Activated T-helper 2 cell treated with anti-CD3 and anti-CD28 coated beads, Interferon-gamma antibody, Interleukin-2, Interleukin-4, amounts not matched to agents 10 μg/mL and 5 μg/mL and 100 μg/mL, durations not matched to agents 14 hours and 24 hours and 36 hours (primary cell): ENCODE measurements at regions not wholly inside any gene's neighbourhood (a gene's known extent, or its start where the extent isn't known, plus 50 kb on each side); places are given as distances from the start of the nearest gene placed in this dataset.

Experiments used
- DNase-seq: peaks from one replicate; pipeline ENCODE4 v3.0.0; 2021; ENCODE audit warnings: low spot score
- H3K27ac Mint-ChIP-seq: one replicate; pipeline ENCODE4 v1.8.0; 2021; ENCODE audit warnings: mixed read lengths
- H3K27me3 Mint-ChIP-seq: one replicate; pipeline ENCODE4 v1.8.0; 2021; ENCODE audit warnings: low read depth, mixed read lengths
- H3K36me3 Mint-ChIP-seq: one replicate; pipeline ENCODE4 v1.8.0; 2021; ENCODE audit warnings: low read depth, mixed read lengths
- H3K4me1 Mint-ChIP-seq: one replicate; pipeline ENCODE4 v1.8.0; 2021; ENCODE audit warnings: low read depth, mixed read lengths
- H3K4me3 Mint-ChIP-seq: one replicate; pipeline ENCODE4 v1.8.0; 2021; ENCODE audit warnings: low read depth, mild to moderate bottlenecking, moderate library complexity, mixed read lengths
- H3K9me3 Mint-ChIP-seq: one replicate; pipeline ENCODE4 v1.8.0; 2021; ENCODE audit warnings: mixed read lengths
- intact Hi-C: fragments of 100-400 bp; cut with micrococcal nuclease; formaldehyde crosslinking; loops from one replicate; pipeline ENCODE4 v1.15.1; 2023

DNA sequence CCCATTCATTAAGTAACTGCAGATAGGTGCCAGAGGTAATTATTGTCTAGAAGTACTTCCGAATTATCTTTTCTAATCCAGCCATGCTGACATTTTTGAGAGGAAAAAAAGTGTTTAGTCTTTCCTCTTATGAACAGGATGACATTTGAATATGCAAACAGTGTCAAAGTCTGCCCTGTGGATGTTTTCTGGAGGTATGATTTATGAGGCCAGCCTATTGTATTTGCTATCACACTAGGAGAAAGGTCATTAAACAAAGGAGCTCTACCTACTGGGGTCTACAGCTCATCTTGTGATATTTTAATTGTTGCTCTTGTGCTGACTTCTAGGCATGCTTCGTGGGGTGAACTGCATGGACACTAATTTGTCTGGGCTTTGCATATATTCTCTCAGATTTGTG lies 559.7 kb upstream of the CAMK1G start:
- H3K4me3 Mint-ChIP-seq: no peak overlapping the region
- no peaks in the 10 kb centered on the region for H3K9me3 Mint-ChIP-seq
- no peak overlapping the region for H3K27ac Mint-ChIP-seq
- no peak for DNase-seq
- no peaks in the 10 kb centered on the region for H3K4me1 Mint-ChIP-seq
- no peaks in the 10 kb centered on the region for H3K36me3 Mint-ChIP-seq
- intact Hi-C loops: no loop called here
- H3K27me3 Mint-ChIP-seq: no peaks in the 10 kb centered on the region

DNA sequence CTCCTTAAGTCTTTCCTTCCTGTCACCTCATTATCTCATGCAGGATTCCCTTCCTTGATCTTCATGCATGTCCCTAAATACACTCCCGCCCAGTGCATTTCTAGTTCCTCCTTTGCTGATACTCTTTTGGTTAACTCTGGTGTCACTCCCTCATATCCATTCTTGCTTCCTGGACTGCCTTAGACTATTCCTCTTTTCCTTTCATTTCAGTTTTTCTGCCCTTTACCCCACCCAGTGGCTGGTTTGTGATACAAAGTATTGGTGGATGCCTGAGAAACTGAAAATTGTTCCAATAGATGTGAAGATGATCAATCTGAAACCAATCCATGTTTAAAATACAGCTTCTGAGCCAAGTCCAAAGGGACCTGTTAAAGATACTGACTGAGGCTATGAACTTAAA lies 553.8 kb upstream of the CAMK1G start:
- H3K27ac Mint-ChIP-seq: no peak overlapping the region
- DNase-seq: no peak
- H3K4me1 Mint-ChIP-seq: no peaks in the 10 kb centered on the region
- H3K36me3 Mint-ChIP-seq: no peaks in the 10 kb centered on the region
- no peaks in the 10 kb centered on the region for H3K27me3 Mint-ChIP-seq
- intact Hi-C loops: no loop called here
- H3K4me3 Mint-ChIP-seq: no peak overlapping the region
- H3K9me3 Mint-ChIP-seq: no peaks in the 10 kb centered on the region

DNA sequence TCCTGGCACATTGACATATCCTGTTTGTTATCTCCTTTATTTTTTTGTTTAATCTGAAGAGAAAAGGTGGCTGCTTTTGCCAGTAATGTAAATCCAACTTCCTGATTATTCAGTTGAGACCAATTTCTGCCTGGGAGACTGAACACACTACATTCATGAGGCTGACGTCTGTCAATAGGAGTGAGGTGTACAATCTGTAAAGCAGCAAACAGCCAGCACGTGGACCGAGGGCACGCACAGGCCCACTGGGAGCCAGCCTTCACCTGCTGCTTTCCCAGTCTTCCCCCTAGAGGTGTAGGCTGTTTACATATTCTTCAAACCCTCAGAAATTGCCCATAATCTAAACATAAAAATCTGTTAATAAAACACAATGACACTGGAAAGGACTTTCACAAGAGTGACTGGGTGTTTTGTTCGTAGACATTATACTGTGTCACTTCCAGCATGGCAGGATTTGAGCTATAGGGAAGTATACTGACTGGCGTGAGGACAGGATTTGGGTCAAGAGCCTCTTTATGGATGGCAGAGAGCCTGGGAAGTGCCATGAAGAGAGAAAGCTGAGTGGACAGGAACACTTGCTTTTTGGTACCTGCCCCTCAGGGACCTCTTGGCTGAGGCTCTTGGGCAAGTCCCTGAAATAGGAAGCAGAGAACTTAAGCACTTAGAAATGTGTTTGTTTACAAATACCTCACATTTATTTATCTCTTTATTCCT lies 552.9 kb upstream of the CAMK1G start:
- Mint-ChIP-seq H3K27me3 (no peaks in the 10 kb centered on the region), H3K4me3 (no peak overlapping the region), H3K36me3 (no peaks in the 10 kb centered on the region), H3K9me3 (no peaks in the 10 kb centered on the region), H3K4me1 (no peaks in the 10 kb centered on the region), H3K27ac (no peak overlapping the region)
- intact Hi-C loops: no loop called here
- DNase-seq: no peak

DNA sequence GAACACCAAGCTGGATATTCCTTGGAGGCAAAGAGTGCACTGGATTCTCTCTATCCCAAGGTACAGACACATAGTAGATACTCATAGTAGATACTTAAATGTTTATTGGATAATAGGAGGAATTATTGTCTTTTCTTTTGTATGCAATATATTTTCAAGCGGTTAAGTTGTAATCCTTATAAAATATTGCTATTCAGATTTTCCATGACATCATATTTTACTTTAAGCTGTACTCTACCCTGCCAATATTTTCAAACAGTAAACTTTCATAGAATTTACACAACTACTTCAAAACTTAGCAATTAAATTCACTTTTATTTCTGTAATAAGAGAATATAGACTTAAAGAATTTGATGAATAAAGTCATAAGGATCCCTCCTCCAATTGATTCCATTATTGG lies 546.5 kb upstream of the CAMK1G start:
- intact Hi-C loops: no loop called here

DNA sequence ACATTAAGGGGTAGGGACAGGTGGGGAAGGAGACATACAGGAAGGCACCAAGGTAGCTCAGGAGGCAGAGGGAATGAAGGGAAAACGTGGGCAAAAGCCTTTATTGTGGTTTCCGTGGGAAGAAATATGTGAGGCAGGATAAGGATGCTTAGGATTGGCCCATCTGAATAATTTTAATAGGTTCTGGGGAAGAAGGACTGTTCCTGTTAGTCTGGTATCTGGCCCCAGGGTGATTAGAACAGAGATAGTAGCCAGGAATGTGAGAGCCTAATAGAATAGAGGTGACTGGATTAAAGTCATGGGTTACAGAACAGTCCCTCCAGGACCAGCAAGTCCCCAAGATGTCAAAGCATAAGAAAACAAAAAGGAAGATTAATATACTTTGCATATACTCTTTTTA lies 545.2 kb upstream of the CAMK1G start:
- no peak for DNase-seq
- H3K36me3 Mint-ChIP-seq: no peaks in the 10 kb centered on the region
- no peaks in the 10 kb centered on the region for H3K9me3 Mint-ChIP-seq
- no peak overlapping the region for H3K27ac Mint-ChIP-seq
- no peaks in the 10 kb centered on the region for H3K4me1 Mint-ChIP-seq
- no peak overlapping the region for H3K4me3 Mint-ChIP-seq
- intact Hi-C loops: no loop called here
- no peaks in the 10 kb centered on the region for H3K27me3 Mint-ChIP-seq

More for the DNA sequence above, 546.5 kb upstream of the CAMK1G start:
- H3K4me3 Mint-ChIP-seq: no peak overlapping the region
- no peaks in the 10 kb centered on the region for H3K9me3 Mint-ChIP-seq
- H3K4me1 Mint-ChIP-seq: no peaks in the 10 kb centered on the region
- no peaks in the 10 kb centered on the region for H3K27me3 Mint-ChIP-seq
- no peaks in the 10 kb centered on the region for H3K36me3 Mint-ChIP-seq
- no peak for DNase-seq
- H3K27ac Mint-ChIP-seq: no peak overlapping the region

DNA sequence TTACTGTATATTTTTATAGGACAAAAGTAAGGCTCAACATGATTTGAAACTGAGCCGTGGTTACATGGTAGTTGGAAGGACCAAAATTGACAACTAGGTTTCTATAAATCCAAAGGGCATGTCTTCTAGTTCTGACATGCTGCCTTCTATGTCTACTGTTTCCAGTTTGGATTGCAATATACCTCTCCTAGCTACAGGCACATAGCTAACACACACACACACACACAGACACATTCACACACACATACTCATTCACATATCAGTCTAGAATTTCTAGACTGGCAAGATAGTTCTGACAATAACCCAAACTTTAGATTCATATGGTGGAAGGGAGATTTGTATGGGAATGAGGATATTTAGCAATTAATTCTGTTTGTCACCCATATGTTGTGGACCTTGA lies 544.8 kb upstream of the CAMK1G start:
- H3K9me3 Mint-ChIP-seq: no peaks in the 10 kb centered on the region
- no peak overlapping the region for H3K4me3 Mint-ChIP-seq
- H3K27me3 Mint-ChIP-seq: no peaks in the 10 kb centered on the region
- DNase-seq: no peak
- H3K27ac Mint-ChIP-seq: no peak overlapping the region
- no peaks in the 10 kb centered on the region for H3K36me3 Mint-ChIP-seq
- intact Hi-C loops: no loop called here
- H3K4me1 Mint-ChIP-seq: no peaks in the 10 kb centered on the region

DNA sequence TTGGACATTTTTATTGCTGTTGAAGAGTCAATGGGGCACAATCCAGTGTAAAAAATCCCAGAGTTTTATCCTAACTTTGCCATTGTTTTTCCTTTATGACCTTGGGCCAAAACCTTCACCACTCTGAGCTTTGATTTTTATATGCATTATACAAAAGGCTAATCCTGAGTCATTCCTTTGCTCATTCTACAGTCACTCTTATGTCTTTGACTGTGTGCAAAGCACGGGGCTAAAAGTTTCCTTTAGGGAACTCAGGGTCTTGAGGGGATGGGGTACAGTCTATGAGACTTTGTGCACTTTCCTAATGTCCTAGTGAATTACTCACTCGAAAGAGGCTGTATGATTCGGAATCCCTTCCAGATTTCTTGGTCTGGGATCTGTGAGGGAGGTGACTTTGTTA lies 543.2 kb upstream of the CAMK1G start:
- intact Hi-C loops: no loop called here
- no peaks in the 10 kb centered on the region for H3K36me3 Mint-ChIP-seq
- H3K4me3 Mint-ChIP-seq: no peak overlapping the region
- H3K27ac Mint-ChIP-seq: no peak overlapping the region
- no peaks in the 10 kb centered on the region for H3K9me3 Mint-ChIP-seq
- H3K4me1 Mint-ChIP-seq: no peaks in the 10 kb centered on the region
- DNase-seq: no peak
- no peaks in the 10 kb centered on the region for H3K27me3 Mint-ChIP-seq

DNA sequence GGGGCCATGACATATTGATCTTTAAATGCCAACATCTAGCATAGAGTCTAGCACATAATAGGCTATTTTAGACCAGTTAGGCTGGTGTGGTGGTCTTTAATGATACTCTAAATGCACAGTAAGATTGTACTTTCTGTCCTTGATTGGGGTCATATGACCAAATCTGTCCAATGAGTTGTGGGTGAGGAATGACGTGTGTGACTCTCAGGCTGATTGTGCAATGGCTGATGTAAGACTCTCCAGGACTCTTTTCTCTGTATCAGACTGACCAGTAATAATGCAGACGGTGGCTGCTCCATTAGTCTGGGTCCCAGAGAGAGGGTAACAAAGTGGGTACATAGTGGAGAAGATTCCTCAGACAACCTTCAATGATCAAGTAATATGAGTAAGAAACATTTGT lies 541.6 kb upstream of the CAMK1G start:
- H3K4me1 Mint-ChIP-seq: no peaks in the 10 kb centered on the region
- no peaks in the 10 kb centered on the region for H3K27me3 Mint-ChIP-seq
- H3K4me3 Mint-ChIP-seq: no peak overlapping the region
- DNase-seq: no peak
- no peak overlapping the region for H3K27ac Mint-ChIP-seq
- no peaks in the 10 kb centered on the region for H3K36me3 Mint-ChIP-seq
- intact Hi-C loops: no loop called here
- H3K9me3 Mint-ChIP-seq: no peaks in the 10 kb centered on the region

DNA sequence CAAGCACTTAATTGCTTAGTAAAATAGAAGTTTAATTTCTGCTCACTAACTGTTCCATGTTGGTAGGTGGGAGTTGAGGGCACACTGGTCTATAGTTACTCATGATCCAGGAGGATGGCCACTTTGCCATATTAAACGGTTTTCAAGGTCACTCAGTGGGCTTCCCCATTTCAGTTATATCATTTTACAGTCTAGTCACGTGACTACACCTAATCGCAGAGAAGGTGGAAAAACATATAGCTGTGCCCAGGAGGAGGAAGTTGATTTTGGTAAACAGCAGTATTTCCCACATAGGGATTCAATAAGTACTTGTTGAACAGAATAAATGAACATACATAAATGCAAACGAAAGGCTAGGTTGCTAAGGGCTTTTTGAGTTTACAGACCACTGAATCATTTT lies 541.1 kb upstream of the CAMK1G start:
- intact Hi-C loops: no loop called here
- no peak overlapping the region for H3K27ac Mint-ChIP-seq
- no peak overlapping the region for H3K4me3 Mint-ChIP-seq
- H3K36me3 Mint-ChIP-seq: no peaks in the 10 kb centered on the region
- H3K4me1 Mint-ChIP-seq: no peaks in the 10 kb centered on the region
- DNase-seq: no peak
- H3K9me3 Mint-ChIP-seq: no peaks in the 10 kb centered on the region
- H3K27me3 Mint-ChIP-seq: no peaks in the 10 kb centered on the region

DNA sequence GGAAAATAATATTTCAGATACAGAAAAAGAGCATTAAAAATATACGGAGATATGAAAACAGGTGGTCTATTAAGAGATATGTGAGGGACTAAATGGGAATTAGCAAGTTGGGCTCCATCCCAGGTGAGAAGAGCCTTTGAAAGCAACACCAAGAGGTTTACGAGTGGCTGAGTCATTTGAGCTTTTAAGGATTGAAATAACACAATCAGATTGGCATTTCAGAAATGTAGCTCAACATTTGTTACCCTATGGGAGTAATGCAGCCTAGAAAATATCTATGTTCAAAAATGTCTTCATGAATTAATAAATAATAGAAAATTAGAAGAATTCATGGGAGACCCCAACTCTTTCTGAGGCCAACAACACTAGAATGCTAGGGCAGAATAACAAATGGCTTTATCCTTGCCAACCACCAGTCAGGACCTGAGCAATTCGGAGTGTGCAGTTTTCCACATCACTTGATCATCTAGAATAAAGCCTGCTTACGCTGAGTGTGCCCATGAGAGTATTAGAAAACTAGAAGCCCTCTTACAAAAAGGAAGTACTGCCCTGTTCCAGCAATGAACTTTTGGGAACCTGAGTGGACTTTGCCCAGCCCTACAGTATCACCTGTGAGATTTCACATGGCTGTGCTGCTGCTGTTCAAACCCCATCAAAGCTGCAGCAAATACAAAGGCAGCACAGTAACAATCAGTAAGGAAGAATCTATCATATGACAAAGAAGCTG lies 538.0 kb upstream of the CAMK1G start:
- no peak overlapping the region for H3K4me3 Mint-ChIP-seq
- no peaks in the 10 kb centered on the region for H3K9me3 Mint-ChIP-seq
- no peaks in the 10 kb centered on the region for H3K4me1 Mint-ChIP-seq
- no peak overlapping the region for H3K27ac Mint-ChIP-seq
- H3K36me3 Mint-ChIP-seq: no peaks in the 10 kb centered on the region
- no peaks in the 10 kb centered on the region for H3K27me3 Mint-ChIP-seq
- intact Hi-C loops: no loop called here
- no peak for DNase-seq

DNA sequence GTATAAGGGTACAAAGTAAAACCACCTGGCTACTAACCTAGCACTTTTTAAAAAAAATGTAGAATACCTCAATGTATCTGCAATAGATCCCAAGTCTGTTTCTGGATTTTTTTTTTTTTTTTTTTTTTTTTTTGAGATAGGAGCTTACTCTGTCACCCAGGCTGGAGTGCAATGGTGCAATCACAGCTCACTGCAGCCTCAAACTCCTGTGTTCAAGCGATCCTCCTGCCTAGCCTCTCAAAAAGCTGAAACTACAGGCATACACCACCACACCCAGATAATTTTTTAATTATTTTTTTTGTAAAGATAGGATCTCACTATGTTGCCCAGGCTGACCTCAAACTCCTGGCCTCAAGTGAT lies 537.5 kb upstream of the CAMK1G start:
- no peak for DNase-seq
- Mint-ChIP-seq H3K9me3 (no peaks in the 10 kb centered on the region), H3K4me3 (no peak overlapping the region), H3K36me3 (no peaks in the 10 kb centered on the region), H3K4me1 (no peaks in the 10 kb centered on the region), H3K27me3 (no peaks in the 10 kb centered on the region), H3K27ac (no peak overlapping the region)
- intact Hi-C loops: no loop called here

DNA sequence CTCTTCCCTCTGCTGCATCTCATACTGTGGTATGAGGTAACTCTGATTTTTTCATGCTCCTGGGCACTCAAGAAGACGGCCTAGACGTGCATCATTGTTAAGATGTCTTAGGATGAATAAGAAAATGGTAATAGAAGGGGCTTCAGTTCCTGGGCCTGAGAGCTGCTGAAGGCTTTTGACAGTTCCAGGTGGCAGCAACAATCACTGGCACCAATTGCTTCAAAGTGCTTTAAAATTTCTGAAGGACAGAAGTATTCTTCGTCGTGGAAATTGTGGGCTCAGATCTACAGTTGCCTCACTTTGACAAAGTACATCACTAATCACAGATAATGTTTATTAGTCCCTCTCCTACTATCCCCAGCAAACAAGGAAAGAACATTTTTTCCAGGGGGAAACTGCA lies 536.6 kb upstream of the CAMK1G start:
- H3K36me3 Mint-ChIP-seq: no peaks in the 10 kb centered on the region
- H3K27me3 Mint-ChIP-seq: no peaks in the 10 kb centered on the region
- H3K4me1 Mint-ChIP-seq: no peaks in the 10 kb centered on the region
- H3K9me3 Mint-ChIP-seq: no peaks in the 10 kb centered on the region
- no peak for DNase-seq
- H3K27ac Mint-ChIP-seq: no peak overlapping the region
- no peak overlapping the region for H3K4me3 Mint-ChIP-seq
- intact Hi-C loops: no loop called here

DNA sequence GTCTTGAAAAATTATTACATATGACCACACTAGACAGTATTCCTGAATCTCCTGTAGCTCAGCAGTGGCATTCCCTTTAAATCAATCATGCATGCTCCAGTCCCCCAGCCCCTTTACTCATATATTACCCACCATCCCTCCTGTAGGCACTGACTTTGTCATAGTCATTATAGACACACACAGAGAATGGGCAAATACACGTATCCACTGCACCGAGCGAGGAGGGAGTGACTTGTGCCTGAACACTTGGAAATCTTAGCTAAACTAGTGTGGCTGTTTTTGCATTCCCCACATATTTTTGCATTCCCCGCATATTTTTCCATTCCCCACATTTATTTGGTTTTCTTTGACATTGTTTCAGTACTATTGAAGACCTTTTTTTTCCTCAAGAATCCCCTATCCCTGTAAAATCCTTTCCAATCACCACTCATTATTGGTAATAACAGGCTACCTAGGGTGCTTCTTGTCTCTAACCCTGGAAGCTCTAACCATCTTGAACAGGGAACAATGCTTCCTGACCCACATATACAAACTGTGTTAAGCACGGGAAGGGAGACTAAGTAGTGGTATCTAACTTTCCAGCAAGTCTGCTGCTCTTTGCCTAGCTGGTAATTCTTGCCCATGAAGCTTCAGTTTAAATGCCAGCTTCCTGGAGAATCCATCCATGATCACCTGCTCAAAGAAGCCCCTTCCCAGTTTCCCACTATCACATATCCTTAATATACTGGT lies 534.4 kb upstream of the CAMK1G start:
- Mint-ChIP-seq H3K27ac (no peak overlapping the region), H3K4me3 (no peak overlapping the region), H3K27me3 (no peaks in the 10 kb centered on the region), H3K9me3 (no peaks in the 10 kb centered on the region), H3K36me3 (no peaks in the 10 kb centered on the region), H3K4me1 (no peaks in the 10 kb centered on the region)
- no peak for DNase-seq
- intact Hi-C loops: no loop called here
